NCI-H2227 treated with DMSO at 0.1 percent for 48 hours (cell line): ENCODE measurements at regions not wholly inside any gene's neighbourhood (a gene's known extent, or its start where the extent isn't known, plus 50 kb on each side); places are given as distances from the start of the nearest gene placed in this dataset.
A peak's percentile ranks its signal among the peaks of the same experiment; 100 is the strongest.
"Not testable (repeated sequence)": the region's sequence is repeated elsewhere in the genome, so short reads cannot be mapped to it uniquely, and the experiment has no call there.

ENCODE experiments used
- DNase-seq: peaks from one replicate; lab custom pipeline; 2025; lab: John Stamatoyannopoulos, UW

DNA sequence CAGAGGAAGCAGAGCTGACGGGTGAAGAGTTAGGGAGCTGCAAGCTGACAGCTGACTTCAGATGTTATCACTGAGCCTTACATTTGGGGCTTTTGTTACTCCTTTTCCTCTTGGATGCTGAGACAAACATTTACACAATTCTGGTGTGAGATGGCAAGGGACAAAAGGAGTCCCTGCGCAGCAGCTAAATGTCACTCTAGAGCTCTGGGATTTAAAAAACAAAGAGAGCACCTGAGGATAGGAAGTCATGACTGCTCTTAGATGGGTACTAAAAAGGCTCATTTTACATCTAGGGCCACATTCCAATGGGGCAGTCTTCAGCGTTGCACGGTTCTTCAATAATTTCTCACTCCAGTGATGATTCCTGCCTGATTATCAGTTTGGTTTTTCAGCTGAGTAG, 204.5 kb downstream of the RAB38 start:
- no peak for DNase-seq

DNA sequence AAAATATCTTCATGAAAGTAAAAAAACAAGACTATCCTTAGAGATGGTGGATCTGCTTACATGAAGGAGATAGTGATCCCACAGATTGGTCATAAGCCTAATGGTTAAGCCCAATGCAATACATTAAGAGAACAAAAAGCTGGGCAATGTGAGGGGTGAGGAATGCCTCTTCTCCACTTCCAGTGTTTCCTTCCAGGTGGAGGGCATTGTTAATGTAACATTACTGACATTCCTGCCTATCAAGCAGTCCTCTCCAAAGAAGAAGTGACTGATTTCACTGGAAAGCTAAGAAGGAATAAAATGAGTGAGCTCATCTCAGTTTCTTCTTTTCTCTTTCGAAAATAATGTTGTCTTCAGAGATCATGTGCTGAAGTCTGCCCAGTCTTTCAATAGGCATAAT, 207.8 kb downstream of the RAB38 start:
- DNase-seq: no peak

DNA sequence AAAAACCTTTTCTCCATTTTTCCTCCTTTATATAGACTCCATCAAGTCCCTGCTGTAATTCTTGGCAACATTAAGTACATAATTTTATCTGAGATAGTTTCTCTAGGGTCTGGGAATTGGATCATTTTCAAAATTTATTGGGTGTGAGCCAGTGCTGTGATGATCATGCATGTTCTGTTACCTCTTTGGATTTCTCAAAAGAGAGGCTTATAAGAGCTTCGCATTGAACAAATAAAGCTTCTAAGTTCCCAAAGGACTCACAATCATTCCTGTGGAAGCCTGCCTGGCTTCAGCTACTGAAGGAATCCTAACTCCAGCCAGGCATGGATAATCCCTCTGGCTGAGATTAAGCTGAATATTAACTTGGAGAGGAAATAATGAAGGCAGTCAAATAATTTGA, 208.5 kb downstream of the RAB38 start:
- no peak for DNase-seq

DNA sequence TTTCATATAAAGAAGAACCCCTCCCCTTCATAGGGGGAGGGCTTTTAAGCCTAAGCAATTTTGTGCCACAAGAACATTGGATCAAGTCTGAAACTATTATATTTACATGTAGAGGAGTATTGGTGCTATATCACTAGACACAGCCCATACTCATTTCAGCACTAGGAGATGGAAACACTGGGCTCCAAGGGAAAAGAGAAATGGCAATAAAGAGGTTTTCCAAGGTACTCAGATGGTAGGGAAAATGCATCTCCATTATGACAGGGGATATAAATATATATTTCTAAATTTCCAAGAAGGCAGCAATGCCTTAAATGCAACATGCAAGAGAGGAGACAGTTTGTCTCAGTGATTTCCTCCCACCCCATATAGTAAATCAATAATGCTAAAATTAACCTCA, 209.0 kb downstream of the RAB38 start:
- DNase-seq: no peak

DNA sequence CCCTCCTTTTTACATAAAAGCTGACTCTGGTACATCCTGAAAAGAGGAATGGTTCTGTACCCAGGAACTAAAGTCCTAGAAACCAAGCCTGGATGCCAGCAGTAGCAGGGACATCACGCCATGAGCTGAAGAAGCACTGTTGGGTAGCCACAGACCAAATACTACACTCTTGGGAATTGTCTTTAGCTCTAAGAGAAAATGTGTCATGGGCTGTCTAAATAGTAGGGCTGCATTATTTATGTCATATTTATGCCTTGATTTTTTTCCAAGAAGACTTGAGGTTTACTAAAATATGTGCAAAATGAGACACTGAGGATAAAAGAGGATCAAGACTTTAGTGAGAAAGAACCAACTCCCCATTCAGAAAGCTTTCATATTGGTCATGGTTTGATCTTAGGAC, 213.6 kb downstream of the RAB38 start:
- DNase-seq: no peak

DNA sequence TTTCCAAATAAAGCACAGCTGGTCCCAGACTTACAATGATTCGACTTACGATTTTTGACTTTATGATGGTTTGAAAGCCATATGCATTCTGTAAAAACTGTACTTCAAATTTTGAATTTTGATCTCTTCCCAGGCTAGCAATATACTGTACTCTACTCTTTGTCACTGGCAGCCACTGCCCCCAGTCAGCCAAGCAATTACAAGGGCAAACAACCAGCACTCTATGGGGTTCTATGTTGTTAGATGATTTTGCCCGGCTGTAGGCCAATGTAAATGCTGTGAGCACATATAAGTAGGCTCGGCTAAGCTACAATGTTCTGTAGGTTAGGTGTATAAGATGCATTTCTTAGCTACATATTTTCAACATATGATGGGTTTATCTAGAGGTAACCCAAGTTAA, 217.3 kb downstream of the RAB38 start:
- no peak for DNase-seq

DNA sequence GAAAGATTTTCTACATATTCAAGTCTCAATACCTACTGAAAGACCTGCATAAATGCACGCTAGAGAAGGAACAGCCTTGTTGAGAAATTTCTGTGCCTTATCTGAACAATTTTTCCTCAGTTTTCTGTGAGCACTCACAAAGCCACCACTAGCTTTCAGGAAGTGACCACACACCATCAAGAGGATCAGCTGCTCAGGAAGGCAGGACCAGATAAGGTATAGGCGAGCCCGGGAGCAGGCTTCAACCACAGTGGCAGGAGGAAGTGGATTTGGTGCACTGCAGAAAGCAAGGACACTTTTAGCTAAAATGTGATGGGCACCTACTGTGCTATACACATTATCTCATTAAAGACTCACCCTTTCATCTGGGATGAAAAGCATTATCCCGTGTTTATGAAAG, 220.8 kb downstream of the RAB38 start:
- no peak for DNase-seq

DNA sequence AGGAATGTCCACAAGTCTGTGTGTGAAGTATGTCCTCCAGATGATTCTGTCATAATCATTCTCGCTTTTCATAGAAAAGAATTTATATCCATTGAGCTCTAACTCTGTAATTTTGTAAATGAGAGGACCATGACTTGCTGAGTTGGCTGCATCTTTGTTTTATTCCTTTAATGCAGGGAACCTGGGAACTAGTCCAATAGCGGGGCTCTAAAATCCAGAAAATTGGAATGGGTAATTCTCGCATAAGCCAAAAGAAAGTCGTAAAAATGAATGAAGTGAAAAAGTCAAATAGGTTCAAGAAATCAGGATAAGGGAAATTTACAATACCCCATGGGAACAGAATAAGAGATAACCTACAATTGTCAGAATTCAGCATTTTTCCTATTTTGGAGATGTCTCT, 232.5 kb downstream of the RAB38 start:
- DNase-seq: no peak

DNA sequence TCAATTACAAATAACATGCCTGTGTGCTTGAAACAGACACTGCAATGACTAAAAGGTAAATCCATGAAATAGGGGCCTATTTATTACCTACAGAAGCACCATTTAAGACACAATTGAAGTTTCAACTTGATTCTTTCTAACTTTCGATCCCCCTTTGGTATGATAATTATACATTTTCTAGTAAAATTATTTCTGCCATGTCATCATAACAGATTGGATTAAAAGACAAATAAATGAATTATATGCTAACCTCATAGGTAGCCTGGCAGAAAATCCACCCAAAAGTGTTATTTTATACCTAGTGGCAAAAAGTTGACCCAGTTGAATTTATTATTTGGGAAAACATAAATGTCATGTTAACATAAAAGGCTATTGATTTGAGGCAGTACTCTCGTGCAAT, 241.1 kb downstream of the RAB38 start:
- DNase-seq: no peak

DNA sequence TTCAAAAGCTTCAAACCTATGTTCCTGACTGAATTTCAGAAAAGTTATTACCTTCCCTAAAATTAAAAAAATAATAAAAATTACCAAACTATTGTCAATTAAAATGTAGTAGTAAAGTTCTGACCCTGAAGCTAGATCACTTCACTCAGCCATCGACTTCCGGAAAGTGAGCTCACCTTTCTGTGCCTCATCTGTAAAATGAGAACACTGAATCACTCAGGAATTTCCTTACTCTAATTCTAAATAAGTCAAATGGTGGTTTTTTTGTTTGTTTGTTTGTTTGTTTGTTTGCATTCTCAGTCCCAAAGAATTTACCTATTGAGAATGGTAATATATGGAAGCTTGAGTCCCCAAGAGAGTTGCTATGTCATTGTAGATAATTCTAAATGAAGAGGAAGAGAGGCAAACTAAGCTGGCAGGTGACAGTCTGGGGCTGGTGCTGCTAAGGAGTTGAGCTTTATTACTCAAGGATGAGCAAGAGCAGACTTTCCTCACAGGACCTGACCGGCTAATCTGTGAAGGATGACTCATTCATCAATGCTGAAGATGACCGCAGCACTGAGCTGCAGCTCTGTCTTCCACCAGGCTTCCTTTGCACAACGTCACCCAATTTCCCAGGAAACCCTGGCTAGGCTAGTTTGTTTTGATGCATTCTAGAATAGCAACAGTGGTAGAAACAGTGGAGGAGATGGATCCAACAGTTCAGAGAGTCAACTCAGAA, 248.8 kb downstream of the RAB38 start:
- no peak for DNase-seq

DNA sequence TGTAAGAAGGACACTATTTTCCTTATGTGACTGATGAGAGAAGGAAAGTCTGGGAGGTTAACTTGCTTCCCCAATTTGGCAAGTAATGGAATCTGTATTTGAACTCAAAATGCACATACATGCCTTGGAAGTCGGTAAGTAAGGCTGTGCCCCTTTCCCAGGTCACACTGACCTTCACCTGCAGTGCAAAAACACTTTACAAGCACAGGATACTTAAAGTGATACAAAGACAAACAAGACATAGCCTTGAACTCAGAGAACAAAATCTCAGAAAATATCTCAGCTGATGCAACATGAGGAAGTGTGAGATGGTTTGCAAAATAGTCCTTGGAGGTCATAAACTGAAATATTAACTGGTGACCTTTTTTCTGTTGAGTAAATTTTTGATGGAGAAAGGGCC, 251.1 kb downstream of the RAB38 start:
- DNase-seq: no peak

DNA sequence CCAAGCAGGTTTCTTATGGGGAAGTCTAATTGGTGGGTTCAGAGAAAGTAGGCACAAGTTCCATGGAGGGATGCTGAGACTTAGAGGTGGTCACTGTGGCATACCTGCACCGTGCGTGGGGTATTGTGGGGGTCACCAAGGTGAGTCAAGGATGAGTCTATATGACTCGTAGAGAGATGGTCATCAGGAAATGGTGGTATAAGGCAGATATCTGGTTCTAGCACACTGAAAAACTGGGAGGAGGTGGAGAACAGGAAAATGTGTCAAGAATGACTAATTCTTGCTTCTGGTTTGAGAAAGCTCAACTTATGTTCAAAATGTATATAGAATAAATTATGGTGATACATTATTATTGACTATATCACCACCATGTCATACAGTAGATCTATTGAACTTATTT, 258.1 kb downstream of the RAB38 start:
- no peak for DNase-seq

DNA sequence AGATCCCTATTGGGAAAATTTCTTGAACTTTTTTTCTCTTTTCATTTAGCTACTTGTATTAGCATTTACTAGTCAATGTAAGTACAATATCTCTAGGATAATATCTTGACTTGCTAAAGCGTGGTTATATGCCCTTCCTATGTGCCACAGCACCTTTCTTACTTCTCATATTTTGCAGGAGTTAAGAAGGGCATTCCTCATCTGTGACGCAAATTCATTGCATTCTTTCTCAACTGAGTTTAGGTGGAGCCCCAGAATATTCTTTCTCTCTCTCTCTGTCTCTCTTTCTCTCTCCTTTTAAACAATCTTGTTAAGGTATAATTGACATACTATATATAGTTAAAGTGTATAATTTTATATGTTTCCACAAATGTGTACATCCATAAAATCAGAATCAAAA, 266.1 kb downstream of the RAB38 start:
- no peak for DNase-seq

DNA sequence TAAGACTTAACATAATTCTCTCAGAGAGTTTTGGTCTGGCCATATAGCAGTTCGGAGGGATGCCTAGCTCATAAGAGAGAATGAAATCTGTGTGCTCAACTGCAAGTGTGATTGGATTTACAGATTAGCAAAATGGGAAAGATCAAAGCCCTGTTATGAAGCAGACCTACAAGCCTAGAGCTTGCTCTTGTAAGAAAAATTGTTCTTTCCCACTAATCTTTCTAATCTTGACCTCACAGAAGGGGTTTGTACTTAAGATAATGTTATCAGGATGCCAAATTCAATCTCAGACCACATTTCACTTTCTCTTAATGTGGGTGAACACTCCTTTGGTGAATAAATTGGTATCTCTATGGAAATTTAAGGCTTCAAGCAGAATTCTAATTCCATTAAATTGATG, 267.2 kb downstream of the RAB38 start:
- DNase-seq: no peak

DNA sequence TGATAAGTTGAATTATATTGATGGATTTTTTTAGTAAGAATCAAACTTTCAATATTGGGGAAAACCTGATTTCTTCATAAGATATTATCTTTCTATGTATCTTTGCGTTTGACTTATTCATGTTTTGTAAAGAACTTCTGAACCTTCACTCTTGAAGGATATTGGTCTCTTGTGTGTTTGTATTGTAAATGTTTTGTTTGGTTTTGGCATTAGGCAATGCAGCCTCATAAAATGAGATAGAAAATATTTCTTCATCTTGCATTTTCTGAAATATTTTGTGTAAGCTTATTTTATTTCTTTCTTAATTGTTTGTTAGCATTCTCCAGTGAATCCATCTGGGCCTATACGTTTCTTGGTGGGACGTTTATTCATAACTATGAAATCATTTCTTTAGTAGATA, 271.9 kb downstream of the RAB38 start:
- DNase-seq: no peak

DNA sequence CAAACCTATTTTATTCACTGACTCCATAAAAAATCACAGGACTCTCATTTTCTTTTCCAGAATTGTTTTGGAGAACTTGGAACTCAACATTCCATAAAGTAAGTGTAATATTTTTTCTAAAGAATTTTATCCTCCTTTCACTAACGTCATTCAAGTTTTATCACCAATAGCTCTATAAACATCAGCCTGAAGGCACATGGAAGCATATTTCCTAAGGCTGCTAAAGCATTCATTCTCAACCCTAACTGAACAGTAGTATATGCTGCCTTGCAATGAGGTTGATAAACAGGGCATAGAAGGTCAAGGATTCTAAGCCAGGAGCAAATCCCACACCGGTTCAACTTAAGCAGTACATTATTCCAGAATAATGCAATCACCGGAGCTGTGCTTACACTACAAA, 273.9 kb downstream of the RAB38 start:
- DNase-seq: no peak

DNA sequence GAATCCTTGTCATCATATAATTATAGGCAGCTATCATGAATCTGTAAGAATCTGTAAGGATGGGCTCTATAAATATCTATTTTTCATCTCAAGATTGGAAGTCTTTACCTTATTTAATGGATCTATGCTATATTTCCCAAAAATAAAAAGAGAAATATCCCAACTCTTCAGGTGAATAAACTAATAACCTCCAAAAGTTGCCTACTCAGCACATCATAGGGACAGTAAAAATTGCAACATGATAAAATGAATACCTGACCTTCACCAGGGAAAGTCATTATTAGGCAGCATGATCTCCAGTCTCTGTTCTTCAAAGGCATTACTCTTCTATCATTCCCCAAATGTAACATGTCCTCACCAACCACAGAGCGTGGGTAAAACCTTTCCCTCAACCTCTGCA, 277.3 kb downstream of the RAB38 start:
- DNase-seq: no peak

DNA sequence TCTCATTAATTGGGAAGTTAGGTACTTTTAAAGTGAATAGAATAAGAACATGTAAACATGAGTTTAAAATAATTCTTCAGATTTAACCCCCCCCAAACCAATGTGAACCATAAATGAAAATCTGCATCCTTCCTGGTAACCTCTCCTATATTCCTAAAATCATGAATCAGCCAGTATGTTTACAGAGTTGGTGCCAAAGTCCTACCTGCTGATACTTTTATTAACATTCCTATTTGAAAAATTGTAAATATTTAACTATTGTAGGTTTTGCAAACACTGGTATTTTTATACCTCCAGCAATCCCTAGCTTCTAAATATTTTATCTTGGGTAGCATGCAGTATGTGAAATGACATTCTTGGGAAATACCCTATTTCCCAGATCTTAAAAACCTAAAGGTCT, 278.2 kb downstream of the RAB38 start:
- DNase-seq: no peak

DNA sequence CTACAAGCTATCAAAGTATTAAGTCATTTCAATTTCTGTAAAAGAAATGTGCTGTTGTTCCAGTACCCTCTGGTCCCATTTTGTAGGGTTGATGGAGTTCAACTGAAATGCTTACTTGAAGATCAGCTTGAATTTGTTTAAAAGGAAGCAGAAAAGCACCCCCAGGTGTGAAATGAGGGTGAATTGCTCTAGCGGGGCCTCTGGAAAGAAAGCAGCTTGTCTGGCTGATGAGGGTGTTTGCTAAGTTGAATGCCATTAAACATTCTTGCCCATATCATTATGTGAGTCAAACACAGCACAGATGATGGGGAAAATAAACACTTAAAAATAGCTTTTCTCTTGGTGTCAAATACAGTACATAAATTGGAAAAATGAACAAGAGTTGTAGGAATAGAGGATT, 280.3 kb downstream of the RAB38 start:
- peak; percentile 48 for DNase-seq

DNA sequence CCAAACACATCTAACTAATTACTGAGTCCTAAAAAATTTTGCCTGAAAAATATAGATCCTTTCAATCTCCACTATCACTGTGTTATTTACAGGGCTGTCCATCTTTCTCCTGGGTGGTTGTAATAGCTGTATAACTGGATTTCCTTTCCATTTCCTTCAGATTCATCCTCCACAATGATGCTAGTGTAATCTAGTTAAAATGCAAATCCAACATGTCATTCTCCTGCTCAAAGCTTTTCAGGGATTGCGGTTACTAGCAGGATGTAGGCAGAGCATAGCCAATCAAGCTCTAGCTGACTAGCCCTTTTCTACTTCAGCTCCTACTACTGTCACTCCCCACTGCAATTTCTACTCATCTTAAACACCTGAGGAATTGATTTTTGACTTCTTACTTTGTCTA, 283.0 kb downstream of the RAB38 start:
- no peak for DNase-seq

DNA sequence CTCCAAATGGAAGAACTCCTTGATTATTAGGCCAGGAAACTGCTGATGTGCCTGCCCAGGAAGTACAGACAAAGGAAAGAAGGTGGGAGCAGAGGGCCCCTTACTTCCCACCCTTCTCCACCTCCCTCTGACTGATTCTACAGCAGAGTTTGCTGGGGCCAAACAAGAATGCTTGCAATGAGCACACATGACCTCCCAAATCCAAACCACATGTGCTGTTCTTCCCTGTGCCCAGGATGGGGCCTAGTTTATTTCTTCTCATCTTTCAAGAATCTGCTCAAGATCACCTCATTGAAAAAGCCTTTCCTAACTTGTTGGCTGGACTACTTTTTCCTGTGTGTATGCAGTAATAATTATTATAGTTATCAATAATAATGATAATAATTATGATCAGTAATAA, 286.1 kb downstream of the RAB38 start:
- DNase-seq: no peak

DNA sequence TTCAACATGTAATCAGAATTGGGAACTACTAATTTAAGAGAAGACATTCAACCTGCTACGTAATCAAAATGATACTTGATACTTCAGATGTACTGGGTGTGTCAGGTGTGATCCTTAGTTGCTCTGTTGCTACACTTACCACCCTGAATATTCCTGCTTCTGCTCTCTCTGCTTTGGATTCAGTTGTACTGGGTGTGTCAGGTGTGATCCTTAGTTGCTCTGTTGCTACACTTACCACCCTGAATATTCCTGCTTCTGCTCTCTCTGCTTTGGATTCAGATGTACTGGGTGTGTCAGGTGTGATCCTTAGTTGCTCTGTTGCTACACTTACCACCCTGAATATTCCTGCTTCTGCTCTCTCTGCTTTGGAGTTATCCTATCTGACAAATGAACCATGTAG, 290.2 kb downstream of the RAB38 start:
- DNase-seq: not testable (repeated sequence)

DNA sequence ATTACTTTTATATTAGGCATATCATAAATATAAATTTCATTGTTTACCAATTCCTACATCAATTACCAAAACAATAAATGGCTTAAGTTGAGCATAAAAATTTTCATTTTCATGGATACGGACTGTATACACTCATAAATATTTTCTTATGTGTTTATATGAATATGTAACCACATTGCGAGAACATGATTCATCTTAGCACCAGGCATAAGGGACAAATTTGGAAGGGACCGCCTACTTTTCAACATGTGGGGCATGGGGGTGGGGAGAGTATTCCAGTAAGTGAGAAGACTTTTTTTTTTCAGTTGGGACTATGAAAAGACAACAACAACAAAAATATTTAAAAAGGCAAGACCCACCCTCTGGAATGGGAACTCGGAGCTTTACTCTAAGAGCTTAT, 296.1 kb downstream of the RAB38 start:
- DNase-seq: no peak

DNA sequence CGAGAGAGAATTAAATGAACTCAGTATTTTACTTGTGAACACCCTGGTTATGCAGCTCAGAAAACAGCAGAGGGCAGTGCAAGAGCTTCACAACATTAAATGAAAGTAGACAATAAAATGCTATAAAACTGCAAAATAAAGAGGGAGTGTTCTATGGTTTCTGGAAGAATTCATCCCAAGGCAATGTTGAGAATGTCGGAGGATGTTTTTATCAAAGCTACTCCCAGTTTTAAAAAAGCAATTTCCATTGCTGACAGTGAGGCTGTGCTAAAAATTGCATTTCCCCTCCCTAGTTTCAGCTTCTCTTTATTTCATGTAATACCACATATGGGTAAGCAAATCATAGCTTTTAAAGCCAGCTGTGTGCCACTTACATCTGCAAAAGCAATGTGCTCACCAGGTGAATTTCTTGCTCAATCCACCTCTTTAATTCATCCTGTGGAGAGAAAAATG, 296.8 kb downstream of the RAB38 start:
- DNase-seq: no peak

DNA sequence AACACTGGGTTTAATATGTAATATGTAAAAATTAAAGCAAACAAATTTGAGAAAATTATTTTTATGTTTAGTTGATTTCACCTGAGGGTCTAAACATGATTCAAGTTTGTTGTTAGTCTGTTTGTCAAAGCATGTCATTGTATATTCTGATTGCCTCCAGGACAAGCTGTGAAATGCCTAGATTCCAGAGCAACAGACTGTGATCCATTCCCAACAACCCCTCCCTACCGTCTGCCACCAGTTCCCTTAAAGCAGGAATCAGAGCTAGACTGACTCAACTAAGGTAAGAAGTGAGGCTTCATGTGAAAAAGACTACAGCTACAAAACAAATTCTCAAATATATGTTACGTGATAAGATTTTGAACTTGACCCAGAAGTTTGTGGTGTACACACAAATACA, 304.2 kb downstream of the RAB38 start:
- no peak for DNase-seq
